ENCODE measurements at regions not wholly inside any gene's neighbourhood (a gene's known extent, or its start where the extent isn't known, plus 50 kb on each side); places are given as distances from the start of the nearest gene placed in this dataset.

DNA sequence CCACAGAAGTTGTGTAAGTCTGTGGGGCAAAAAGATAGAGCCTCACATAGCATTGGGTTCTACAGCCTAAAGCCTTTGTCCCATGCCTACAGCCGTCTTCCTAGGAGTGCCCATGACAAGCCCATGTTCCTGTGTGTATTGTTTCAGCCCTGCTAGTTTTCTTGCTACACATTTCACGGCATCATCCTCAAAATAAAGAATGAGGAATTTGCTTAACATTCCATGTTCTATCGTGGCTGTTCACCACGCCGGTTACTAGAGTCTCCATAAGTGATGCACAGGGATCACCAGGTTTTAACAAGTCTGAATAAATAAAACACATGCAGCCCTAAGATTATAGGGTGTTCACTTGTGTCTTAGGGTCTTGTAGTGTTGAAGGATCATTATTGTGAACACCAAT is 87.4 kb upstream of the NGF start:
- Histone ChIP-seq H3K4me1 (no peaks in the 10 kb centered on the region), H3K27me3 (no peaks in the 10 kb centered on the region), H3K4me3 (no peak overlapping the region), H3K27ac (no peak overlapping the region), H3K36me3 (no peaks in the 10 kb centered on the region), H3K9me3 (no peaks in the 10 kb centered on the region)
- WGBS, 2 donors: 90 to 92% methylated on average over 5 of the region's 5 CpGs
- intact Hi-C loops (cut with DNase I): no loop called here
- DNase-seq: no peak
- TF ChIP-seq POLR2A (IDR thresholded peaks at IDR 0.05) (no peak), EP300 (IDR thresholded peaks at IDR 0.05) (no peak), POLR2AphosphoS5 (IDR thresholded peaks at IDR 0.05) (no peak)
- TF ChIP-seq, protein P1, sequence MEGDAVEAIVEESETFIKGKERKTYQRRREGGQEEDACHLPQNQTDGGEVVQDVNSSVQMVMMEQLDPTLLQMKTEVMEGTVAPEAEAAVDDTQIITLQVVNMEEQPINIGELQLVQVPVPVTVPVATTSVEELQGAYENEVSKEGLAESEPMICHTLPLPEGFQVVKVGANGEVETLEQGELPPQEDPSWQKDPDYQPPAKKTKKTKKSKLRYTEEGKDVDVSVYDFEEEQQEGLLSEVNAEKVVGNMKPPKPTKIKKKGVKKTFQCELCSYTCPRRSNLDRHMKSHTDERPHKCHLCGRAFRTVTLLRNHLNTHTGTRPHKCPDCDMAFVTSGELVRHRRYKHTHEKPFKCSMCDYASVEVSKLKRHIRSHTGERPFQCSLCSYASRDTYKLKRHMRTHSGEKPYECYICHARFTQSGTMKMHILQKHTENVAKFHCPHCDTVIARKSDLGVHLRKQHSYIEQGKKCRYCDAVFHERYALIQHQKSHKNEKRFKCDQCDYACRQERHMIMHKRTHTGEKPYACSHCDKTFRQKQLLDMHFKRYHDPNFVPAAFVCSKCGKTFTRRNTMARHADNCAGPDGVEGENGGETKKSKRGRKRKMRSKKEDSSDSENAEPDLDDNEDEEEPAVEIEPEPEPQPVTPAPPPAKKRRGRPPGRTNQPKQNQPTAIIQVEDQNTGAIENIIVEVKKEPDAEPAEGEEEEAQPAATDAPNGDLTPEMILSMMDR (IDR thresholded peaks at IDR 0.05): no peak

DNA sequence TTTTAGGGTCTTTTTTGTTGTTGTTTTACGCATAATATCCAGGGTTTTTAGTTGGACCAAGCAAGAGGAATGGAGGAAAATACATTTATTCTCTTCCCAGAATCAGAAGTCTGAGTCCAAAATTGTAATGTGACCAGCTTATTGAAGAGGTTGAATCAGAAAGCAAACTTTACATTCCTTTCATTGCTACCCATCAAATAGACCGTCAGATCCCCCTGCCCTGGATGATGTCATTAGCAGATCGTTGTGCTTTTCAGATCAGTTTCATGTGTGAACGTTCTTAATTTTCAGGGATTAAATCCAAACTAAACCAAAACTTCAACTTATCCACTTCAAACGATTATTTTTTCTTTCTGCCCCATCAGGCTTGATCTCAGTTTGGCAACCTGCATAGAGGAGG is 85.7 kb upstream of the NGF start:
- no peak for TF ChIP-seq POLR2A (IDR thresholded peaks at IDR 0.05)
- TF ChIP-seq, protein P1 (IDR thresholded peaks at IDR 0.05): no peak
- no peak for TF ChIP-seq POLR2AphosphoS5 (IDR thresholded peaks at IDR 0.05)
- no peak for TF ChIP-seq EP300 (IDR thresholded peaks at IDR 0.05)
- intact Hi-C loops (cut with DNase I): no loop called here
- 78 to 80% methylated on average over 5 of the region's 5 CpGs for WGBS, 2 donors
- DNase-seq: no peak
- no peaks in the 10 kb centered on the region for H3K9me3 ChIP-seq
- H3K27ac ChIP-seq: no peak overlapping the region
- H3K4me3 ChIP-seq: no peak overlapping the region
- no peaks in the 10 kb centered on the region for H3K4me1 ChIP-seq
- no peaks in the 10 kb centered on the region for H3K36me3 ChIP-seq
- H3K27me3 ChIP-seq: no peaks in the 10 kb centered on the region

DNA sequence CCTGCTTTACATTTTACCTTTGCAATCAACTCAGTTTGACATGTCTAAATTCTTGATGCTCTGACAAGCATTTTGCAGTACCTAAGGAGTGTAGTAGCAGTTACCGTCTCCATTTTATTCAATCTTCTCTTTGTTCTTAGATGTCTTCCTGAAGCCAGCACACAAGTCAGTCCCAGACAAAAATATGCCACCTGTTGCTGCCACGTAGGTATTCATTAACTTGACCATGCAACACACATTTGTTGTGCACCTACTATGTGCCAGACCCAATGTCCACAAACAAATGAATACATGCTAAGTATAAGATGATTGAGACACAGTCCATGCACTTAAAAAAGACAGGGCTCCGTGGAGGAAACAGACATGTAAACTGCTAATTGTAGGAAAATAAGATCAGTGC is 81.5 kb upstream of the NGF start:
- Histone ChIP-seq H3K27me3 (no peaks in the 10 kb centered on the region), H3K4me1 (no peaks in the 10 kb centered on the region), H3K36me3 (no peaks in the 10 kb centered on the region), H3K4me3 (no peak overlapping the region), H3K9me3 (no peaks in the 10 kb centered on the region), H3K27ac (no peak overlapping the region)
- intact Hi-C loops (cut with DNase I): no loop called here
- TF ChIP-seq, protein P1 (IDR thresholded peaks at IDR 0.05): no peak
- TF ChIP-seq POLR2AphosphoS5 (IDR thresholded peaks at IDR 0.05) (no peak), POLR2A (IDR thresholded peaks at IDR 0.05) (no peak), EP300 (IDR thresholded peaks at IDR 0.05) (no peak)
- WGBS, 2 donors: 49 to 58% methylated on average over 3 of the region's 3 CpGs
- DNase-seq: no peak

DNA sequence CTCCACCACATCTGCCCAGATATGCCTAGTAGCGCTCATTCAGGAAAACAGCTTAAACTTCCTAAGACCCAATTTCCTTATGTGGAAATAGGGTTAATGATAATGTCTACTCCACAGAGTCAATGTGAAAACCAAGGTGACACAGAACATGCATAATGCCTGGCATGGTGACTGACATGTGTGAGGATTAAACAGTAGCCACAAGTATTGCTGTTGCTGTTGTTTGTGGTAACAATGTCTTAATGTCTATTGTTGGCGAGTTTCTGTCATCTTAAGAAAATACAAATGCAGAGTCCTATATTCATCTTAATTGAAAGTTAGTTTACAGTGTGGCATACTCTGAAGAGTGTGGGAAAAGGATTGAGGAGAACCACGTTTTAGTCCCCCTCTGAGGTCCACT is 75.6 kb upstream of the NGF start:
- no peak for TF ChIP-seq POLR2A (IDR thresholded peaks at IDR 0.05)
- no peak for TF ChIP-seq EP300 (IDR thresholded peaks at IDR 0.05)
- TF ChIP-seq POLR2AphosphoS5 (IDR thresholded peaks at IDR 0.05): no peak
- TF ChIP-seq, protein P1 (IDR thresholded peaks at IDR 0.05): no peak
- H3K4me3 ChIP-seq: no peak overlapping the region
- H3K4me1 ChIP-seq: no peaks in the 10 kb centered on the region
- DNase-seq: no peak
- 77 to 86% methylated on average over 3 of the region's 3 CpGs for WGBS, 2 donors
- H3K36me3 ChIP-seq: no peaks in the 10 kb centered on the region
- no peak overlapping the region for H3K27ac ChIP-seq
- H3K27me3 ChIP-seq: no peaks in the 10 kb centered on the region
- H3K9me3 ChIP-seq: no peaks in the 10 kb centered on the region
- intact Hi-C loops (cut with DNase I): no loop called here

DNA sequence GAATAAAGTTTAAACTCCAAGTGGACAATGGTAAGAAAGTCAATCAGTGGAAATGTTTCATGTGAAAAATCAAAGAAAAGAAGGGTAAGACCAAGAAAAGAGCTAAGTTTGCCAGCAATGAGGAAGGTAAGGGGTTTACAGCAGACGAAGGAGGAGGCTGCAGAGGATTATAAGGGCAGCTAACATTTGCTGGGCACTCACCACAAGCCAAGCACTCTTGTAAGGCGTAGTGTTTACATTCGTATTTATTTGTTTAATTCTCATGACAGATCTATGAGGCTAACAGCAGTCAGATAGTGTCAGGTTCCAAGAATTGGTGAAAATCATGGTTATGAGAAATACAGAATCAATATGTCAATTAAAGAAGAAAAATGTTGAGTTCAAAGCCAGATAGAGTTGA is 75.2 kb upstream of the NGF start:
- Histone ChIP-seq H3K4me1 (no peaks in the 10 kb centered on the region), H3K4me3 (no peak overlapping the region), H3K9me3 (no peaks in the 10 kb centered on the region), H3K27ac (no peak overlapping the region), H3K27me3 (no peaks in the 10 kb centered on the region), H3K36me3 (no peaks in the 10 kb centered on the region)
- no peak for DNase-seq
- WGBS, 2 donors: 75 to 84% methylated on average over 3 of the region's 3 CpGs
- TF ChIP-seq POLR2A (IDR thresholded peaks at IDR 0.05): no peak
- no peak for TF ChIP-seq EP300 (IDR thresholded peaks at IDR 0.05)
- TF ChIP-seq, protein P1 (IDR thresholded peaks at IDR 0.05): no peak
- no peak for TF ChIP-seq POLR2AphosphoS5 (IDR thresholded peaks at IDR 0.05)
- intact Hi-C loops (cut with DNase I): no loop called here
